ENCODE measurements at regions not wholly inside any gene's neighbourhood (a gene's known extent, or its start where the extent isn't known, plus 50 kb on each side); places are given as distances from the start of the nearest gene placed in this dataset.

DNA sequence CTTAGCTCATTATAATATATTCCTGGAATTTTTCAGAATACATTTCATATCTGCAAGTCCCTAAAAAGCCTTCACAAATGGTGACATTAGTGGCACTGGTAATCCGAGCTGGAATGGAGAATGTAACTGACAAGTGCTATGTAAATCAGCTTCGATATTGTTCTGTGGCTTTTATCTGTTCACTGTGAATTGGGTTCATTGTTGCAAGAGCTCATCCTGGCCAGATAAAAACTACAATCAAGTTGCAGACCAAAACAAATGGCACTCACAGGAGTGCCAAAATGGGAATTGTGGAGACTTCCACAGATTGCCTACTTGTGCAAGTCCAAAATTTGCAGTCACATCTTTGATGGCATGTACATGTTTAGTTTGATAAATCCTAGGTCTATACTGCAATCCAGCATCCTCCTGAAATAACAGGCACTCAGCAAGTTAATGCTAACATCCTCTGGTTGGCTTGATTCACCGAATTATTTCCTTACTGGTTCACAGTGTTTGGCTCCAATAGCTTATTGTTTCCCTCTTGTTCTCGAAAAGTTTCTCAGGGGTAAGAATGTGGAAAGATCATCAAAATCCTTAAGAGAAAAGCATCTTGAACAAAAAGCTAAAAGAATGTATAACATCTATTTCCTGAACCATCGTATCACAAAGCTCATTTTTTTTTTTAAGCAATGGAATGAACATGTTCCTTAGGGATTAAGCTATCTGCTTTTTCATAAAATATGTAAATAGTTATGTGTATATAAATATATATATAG is 904.9 kb downstream of the CENPC start:
- ChIA-PET POLR2A (no interaction called here), CTCF (no interaction called here)
- TF ChIP-seq, protein P1, sequence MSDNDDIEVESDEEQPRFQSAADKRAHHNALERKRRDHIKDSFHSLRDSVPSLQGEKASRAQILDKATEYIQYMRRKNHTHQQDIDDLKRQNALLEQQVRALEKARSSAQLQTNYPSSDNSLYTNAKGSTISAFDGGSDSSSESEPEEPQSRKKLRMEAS (IDR thresholded peaks at IDR 0.05; ENCODE audit: insufficient read depth, insufficient read length), result no peak
- TF ChIP-seq POLR2A (IDR thresholded peaks at IDR 0.05; ENCODE audit: low read depth, low read length) (no peak), FOS (IDR thresholded peaks at IDR 0.05; ENCODE audit: borderline replicate concordance, insufficient read depth, low read length) (no peak), JUN (IDR thresholded peaks at IDR 0.05; ENCODE audit: borderline replicate concordance, insufficient read depth, insufficient read length, low read depth) (no peak)
- Histone ChIP-seq H3K27me3 (ENCODE audit: control insufficient read depth in 2 of 2, insufficient read depth in 2 of 2, low read length in 2 of 2) (no peaks in the 10 kb centered on the region), H3K4me2 (ENCODE audit: insufficient read depth, low read length) (no peak overlapping the region), H3K27ac (ENCODE audit: insufficient read depth, low read depth, low read length) (no peak overlapping the region), H2AFZ (ENCODE audit: low read depth, low read length) (peak overlapping the region; percentile 23), H3K9ac (replicated peaks; ENCODE audit: extremely low read depth, insufficient read depth, low read length) (no peak overlapping the region), H3K4me1 (ENCODE audit: control insufficient read depth, extremely low read depth, insufficient read depth, low read length) (no peaks in the 10 kb centered on the region), H3K9me3 (replicated peaks; ENCODE audit: control insufficient read depth, insufficient read depth, low read length) (no peaks in the 10 kb centered on the region), H3K36me3 (ENCODE audit: control insufficient read depth in 2 of 2, extremely low read depth in 1 of 2, insufficient read depth in 2 of 2, low read length in 2 of 2) (no peaks in the 10 kb centered on the region), H3K9me1 (replicated peaks; ENCODE audit: control insufficient read depth, extremely low read depth, insufficient read depth, low read length) (no peaks in the 10 kb centered on the region), H3K4me3 (replicated peaks in 1 of 3; ENCODE audit: insufficient read depth in 1 of 3, low read depth in 1 of 3, low read length in 3 of 3) (no peak overlapping the region), H4K20me1 (replicated peaks; ENCODE audit: control insufficient read depth, extremely low read depth, insufficient read depth, low read length) (no peaks in the 10 kb centered on the region), H3K79me2 (ENCODE audit: control insufficient read depth, insufficient read depth, low read length) (no peaks in the 10 kb centered on the region)
- BruUV-seq (replicated peaks), result no TSS peak
- dilution Hi-C loops (cut with MboI; ENCODE audit: extremely low pct_ligation_motif_present, low sequenced_read_pairs) (no loop called here), intact Hi-C loops (cut with micrococcal nuclease) (no loop called here)
- no peak for DNase-seq (ENCODE audit: low read depth, low spot score)
- no peak for FAIRE-seq

DNA sequence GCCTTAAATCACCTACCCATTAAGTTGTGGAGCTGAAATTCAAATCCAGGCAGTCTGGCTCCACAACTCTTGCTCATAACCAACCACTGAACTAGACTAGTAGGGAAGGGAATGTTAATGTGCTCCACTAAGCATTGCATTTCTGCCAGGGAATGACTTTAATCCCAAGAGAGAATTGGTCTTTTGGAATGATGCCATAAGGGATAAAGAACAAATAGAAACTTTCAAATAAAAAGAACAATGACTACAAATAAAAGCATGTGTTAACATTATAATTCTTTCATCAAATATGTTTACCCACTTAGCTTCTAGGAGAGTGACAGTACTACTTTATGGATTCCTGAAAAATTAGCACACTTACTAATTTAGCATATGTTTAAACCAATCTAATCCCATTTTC is 905.9 kb downstream of the CENPC start:
- H3K36me3 ChIP-seq (ENCODE audit: control insufficient read depth in 2 of 2, extremely low read depth in 1 of 2, insufficient read depth in 2 of 2, low read length in 2 of 2), result no peaks in the 10 kb centered on the region
- H3K9me1 ChIP-seq (replicated peaks; ENCODE audit: control insufficient read depth, extremely low read depth, insufficient read depth, low read length), result no peaks in the 10 kb centered on the region
- no peak overlapping the region for H3K9ac ChIP-seq (replicated peaks; ENCODE audit: extremely low read depth, insufficient read depth, low read length)
- FAIRE-seq, result no peak
- H3K27ac ChIP-seq (ENCODE audit: insufficient read depth, low read depth, low read length), result no peak overlapping the region
- intact Hi-C loops (cut with micrococcal nuclease) (no loop called here), dilution Hi-C loops (cut with MboI; ENCODE audit: extremely low pct_ligation_motif_present, low sequenced_read_pairs) (no loop called here)
- H3K27me3 ChIP-seq (ENCODE audit: control insufficient read depth in 2 of 2, insufficient read depth in 2 of 2, low read length in 2 of 2), result no peaks in the 10 kb centered on the region
- H3K9me3 ChIP-seq (replicated peaks; ENCODE audit: control insufficient read depth, insufficient read depth, low read length), result no peaks in the 10 kb centered on the region
- ChIA-PET POLR2A (no interaction called here), CTCF (no interaction called here)
- no peak overlapping the region for H2AFZ ChIP-seq (ENCODE audit: low read depth, low read length)
- H3K4me2 ChIP-seq (ENCODE audit: insufficient read depth, low read length), result no peak overlapping the region
- BruUV-seq (replicated peaks), result no TSS peak
- H4K20me1 ChIP-seq (replicated peaks; ENCODE audit: control insufficient read depth, extremely low read depth, insufficient read depth, low read length), result no peaks in the 10 kb centered on the region
- TF ChIP-seq POLR2AphosphoS5 (IDR thresholded peaks at IDR 0.05; ENCODE audit: insufficient read depth, low read depth, low read length), result no peak
- TF ChIP-seq GATA2 (IDR thresholded peaks at IDR 0.05; ENCODE audit: insufficient read depth, insufficient read length, low read depth, low read length), result no peak
- no peak for TF ChIP-seq FOS (IDR thresholded peaks at IDR 0.05; ENCODE audit: borderline replicate concordance, insufficient read depth, low read length)
- TF ChIP-seq, protein P1 (IDR thresholded peaks at IDR 0.05; ENCODE audit: insufficient read depth, insufficient read length), result no peak
- TF ChIP-seq JUN (IDR thresholded peaks at IDR 0.05; ENCODE audit: borderline replicate concordance, insufficient read depth, insufficient read length, low read depth), result no peak
- TF ChIP-seq, protein P2, sequence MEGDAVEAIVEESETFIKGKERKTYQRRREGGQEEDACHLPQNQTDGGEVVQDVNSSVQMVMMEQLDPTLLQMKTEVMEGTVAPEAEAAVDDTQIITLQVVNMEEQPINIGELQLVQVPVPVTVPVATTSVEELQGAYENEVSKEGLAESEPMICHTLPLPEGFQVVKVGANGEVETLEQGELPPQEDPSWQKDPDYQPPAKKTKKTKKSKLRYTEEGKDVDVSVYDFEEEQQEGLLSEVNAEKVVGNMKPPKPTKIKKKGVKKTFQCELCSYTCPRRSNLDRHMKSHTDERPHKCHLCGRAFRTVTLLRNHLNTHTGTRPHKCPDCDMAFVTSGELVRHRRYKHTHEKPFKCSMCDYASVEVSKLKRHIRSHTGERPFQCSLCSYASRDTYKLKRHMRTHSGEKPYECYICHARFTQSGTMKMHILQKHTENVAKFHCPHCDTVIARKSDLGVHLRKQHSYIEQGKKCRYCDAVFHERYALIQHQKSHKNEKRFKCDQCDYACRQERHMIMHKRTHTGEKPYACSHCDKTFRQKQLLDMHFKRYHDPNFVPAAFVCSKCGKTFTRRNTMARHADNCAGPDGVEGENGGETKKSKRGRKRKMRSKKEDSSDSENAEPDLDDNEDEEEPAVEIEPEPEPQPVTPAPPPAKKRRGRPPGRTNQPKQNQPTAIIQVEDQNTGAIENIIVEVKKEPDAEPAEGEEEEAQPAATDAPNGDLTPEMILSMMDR (IDR thresholded peaks at IDR 0.05; ENCODE audit: extremely low read depth in 1 of 2, insufficient read depth in 1 of 2, low read depth in 1 of 2, low read length in 2 of 2), result no peak
- H3K79me2 ChIP-seq (ENCODE audit: control insufficient read depth, insufficient read depth, low read length), result no peaks in the 10 kb centered on the region
- no peak overlapping the region for H3K4me3 ChIP-seq (replicated peaks in 1 of 3; ENCODE audit: insufficient read depth in 1 of 3, low read depth in 1 of 3, low read length in 3 of 3)
- no peaks in the 10 kb centered on the region for H3K4me1 ChIP-seq (ENCODE audit: control insufficient read depth, extremely low read depth, insufficient read depth, low read length)
- DNase-seq (ENCODE audit: low read depth, low spot score), result peak; percentile 28

All from endothelial cell of umbilical vein (primary cell).